ENCODE measurements at regions not wholly inside any gene's neighbourhood (a gene's known extent, or its start where the extent isn't known, plus 50 kb on each side); places are given as distances from the start of the nearest gene placed in this dataset.

DNA sequence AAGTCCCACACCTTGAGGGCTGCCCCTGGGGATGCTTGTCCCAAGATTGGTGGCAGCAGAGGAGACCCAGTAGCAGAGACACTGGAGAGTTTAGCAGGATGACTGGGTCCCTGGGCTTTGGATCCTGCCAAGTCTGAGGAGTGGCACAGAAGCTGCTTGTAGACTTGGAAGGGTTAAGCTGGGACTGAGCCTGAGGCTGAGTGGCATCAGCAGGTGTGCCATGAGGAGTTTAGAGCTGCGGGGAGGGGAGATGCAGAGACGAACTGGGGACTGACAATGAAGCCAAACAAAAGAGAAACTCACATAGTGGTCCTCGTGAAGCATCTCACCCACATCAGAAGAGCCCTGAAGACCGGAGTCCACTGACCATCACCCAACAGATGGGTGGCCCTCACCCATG, 329.7 kb upstream of the KLHL29 start:
- TF ChIP-seq POLR2AphosphoS5 (IDR thresholded peaks at IDR 0.05; ENCODE audit: low read depth, low read length), result no peak
- no peak for TF ChIP-seq TAF1 (IDR thresholded peaks at IDR 0.05; ENCODE audit: borderline replicate concordance, insufficient read depth, low read length)
- no peak for TF ChIP-seq REST (IDR thresholded peaks at IDR 0.05; ENCODE audit: insufficient read depth in 1 of 2, low read depth in 2 of 2, low read length in 2 of 2)
- no peak for TF ChIP-seq SIN3A (IDR thresholded peaks at IDR 0.05; ENCODE audit: borderline replicate concordance, insufficient read depth, low read length)

Data from PFSK-1 (cell line).